HCT116 (cell line): ENCODE measurements at regions not wholly inside any gene's neighbourhood (a gene's known extent, or its start where the extent isn't known, plus 50 kb on each side); places are given as distances from the start of the nearest gene placed in this dataset.

ENCODE experiments used
- ATAC-seq: fragments of 200-7000 bp; cut with Tn5 transposase; 2 replicates; pipeline ENCODE4 v1.9.1; 2020; ENCODE audit warnings: mild to moderate bottlenecking, moderate library complexity
- BruUV-seq: library from RNA; stranded (reverse); fragments of 400-500 nt; replicated peaks from 2 replicates; lab custom pipeline; 2021; lab: Mats Ljungman, UMichigan
- CTCF ChIA-PET: fragments of 300-600 bp; sonication (Branson Sonifier 250); formaldehyde crosslinking; loops from one replicate; lab custom pipeline; 2021; ENCODE audit warnings: antibody characterized with exemption; lab: Charles Lee
- POLR2A ChIA-PET: fragments of 300-600, 350-600 bp; sonication (Branson Sonifier 250); formaldehyde crosslinking; loops from one replicate; lab custom pipeline; 2021; ENCODE audit warnings: antibody characterized with exemption; lab: Charles Lee
- RAD21 ChIA-PET, 2 experiments: fragments of 300-600 bp; sonication (Branson Sonifier 250); formaldehyde crosslinking; loops; one replicate each; lab custom pipeline; 2023; ENCODE audit warnings: low total read pairs in 2 of 2; ENCODE audit not compliant: uncharacterized antibody in 2 of 2, unreplicated experiment in 2 of 2, low non-redundant PET in 1 of 2; lab: Charles Lee
- DNase-seq: peaks from one replicate; pipeline ENCODE4 v3.0.0-alpha.2; 2010; ENCODE audit warnings: low read depth, low spot score
- H2AFZ ChIP-seq: fragments of 200-600 bp; shearing (Covaris generic), sonication (generic); 2 replicates; pipeline ENCODE4 v1.6.1; 2017; ENCODE audit warnings: low read depth, mixed run types, mixed read lengths, antibody characterized with exemption, low read length; ENCODE audit not compliant: poor library complexity, severe bottlenecking
- H3K27ac ChIP-seq: 2 replicates; pipeline ENCODE4 v1.5.1; 2012; ENCODE audit warnings: low read depth, low read length
- H3K27me3 ChIP-seq: fragments of 200-600 bp; sonication (generic); 2 replicates; pipeline ENCODE4 v1.6.1; 2016; ENCODE audit warnings: mixed run types, low read length, mixed read lengths; ENCODE audit not compliant: insufficient read depth
- H3K36me3 ChIP-seq, 2 experiments: fragments of 200-500 bp in 1 of 2; fragments of 200-600 bp in 1 of 2; sonication (Bioruptor generic) in 1 of 2; sonication (generic) in 1 of 2; 2 replicates each; pipeline versions ENCODE4 v1.5.1 to v1.6.1; 2014 to 2016; ENCODE audit warnings: low read length in 2 of 2, inconsistent platforms in 1 of 2, mixed read lengths in 1 of 2, mixed run types in 1 of 2; ENCODE audit not compliant: insufficient read depth in 2 of 2, control insufficient read depth in 1 of 2
- H3K4me1 ChIP-seq, 2 experiments: fragments of 200-600 bp in 1 of 2; sonication (generic) in 1 of 2; 2 replicates each; pipeline versions ENCODE4 v1.5.1 to v1.6.1; 2012 to 2017; ENCODE audit warnings: low read length in 2 of 2, inconsistent platforms in 1 of 2, mild to moderate bottlenecking in 1 of 2, mixed read lengths in 1 of 2, mixed run types in 1 of 2, moderate library complexity in 1 of 2; ENCODE audit not compliant: insufficient read depth in 2 of 2, control insufficient read depth in 1 of 2
- H3K4me2 ChIP-seq: fragments of 200-600 bp; sonication (generic); 2 replicates; pipeline ENCODE4 v1.6.1; 2017; ENCODE audit warnings: mixed run types, low read length, mixed read lengths
- H3K4me3 ChIP-seq, 2 experiments: fragments of 200-600 bp in 1 of 2; sonication (generic) in 1 of 2; replicated peaks in 1 of 2; 2 replicates each; pipeline ENCODE4 v1.5.1; 2011 to 2016; ENCODE audit warnings: low read length in 2 of 2, control low read depth in 1 of 2, low read depth in 1 of 2, mild to moderate bottlenecking in 1 of 2, mixed read lengths in 1 of 2, mixed run types in 1 of 2
- H3K79me2 ChIP-seq: fragments of 200-600 bp; sonication (generic); 2 replicates; pipeline ENCODE4 v1.6.1; 2017; ENCODE audit warnings: mild to moderate bottlenecking, mixed run types, low read length, moderate library complexity, mixed read lengths; ENCODE audit not compliant: insufficient read depth
- H3K9ac ChIP-seq: fragments of 200-600 bp; sonication (generic); 2 replicates; pipeline ENCODE4 v1.6.1; 2016; ENCODE audit warnings: low read length, mixed read lengths
- H3K9me2 ChIP-seq: fragments of 200-600 bp; sonication (generic), shearing (Covaris generic); 2 replicates; pipeline ENCODE4 v1.6.1; 2017; ENCODE audit warnings: mixed run types, mild to moderate bottlenecking, moderate library complexity; ENCODE audit not compliant: insufficient read depth
- H3K9me3 ChIP-seq, 2 experiments: fragments of 200-500 bp in 1 of 2; fragments of 200-600 bp in 1 of 2; sonication (Bioruptor generic) in 1 of 2; sonication (generic) in 1 of 2; 2 replicates each; pipeline ENCODE4 v1.6.1; 2014 to 2017; ENCODE audit warnings: low read length in 2 of 2, mixed read lengths in 2 of 2, inconsistent platforms in 1 of 2, low read depth in 1 of 2, mild to moderate bottlenecking in 1 of 2, mixed run types in 1 of 2, moderate library complexity in 1 of 2; ENCODE audit not compliant: control insufficient read depth in 1 of 2, insufficient read depth in 1 of 2
- H4K20me1 ChIP-seq: fragments of 200-600 bp; sonication (generic), shearing (Covaris generic); 2 replicates; pipeline ENCODE4 v1.6.1; 2017; ENCODE audit warnings: mixed run types, mild to moderate bottlenecking, moderate library complexity; ENCODE audit not compliant: insufficient read depth
- ATF3 ChIP-seq: IDR thresholded peaks from 2 replicates; pipeline ENCODE4 v1.6.1; 2012
- CBX3 ChIP-seq: IDR thresholded peaks from 2 replicates; pipeline ENCODE4 v1.6.1; 2012; ENCODE audit warnings: low read depth
- EGR1 ChIP-seq: IDR thresholded peaks from 2 replicates; pipeline ENCODE4 v1.6.1; 2012; ENCODE audit warnings: low read depth
- ELF1 ChIP-seq: IDR thresholded peaks from 2 replicates; pipeline ENCODE4 v1.6.1; 2012; ENCODE audit warnings: low read depth, borderline replicate concordance
- EZH2 ChIP-seq: fragments of 200-600 bp; sonication (generic); IDR thresholded peaks from 2 replicates; pipeline ENCODE4 v1.6.1; 2017; ENCODE audit warnings: antibody characterized with exemption, mixed run types
- JUND ChIP-seq: IDR thresholded peaks from 2 replicates; pipeline ENCODE4 v1.6.1; 2012
- MAX ChIP-seq: IDR thresholded peaks from 2 replicates; pipeline ENCODE4 v1.6.1; 2012
- POLR2A ChIP-seq: IDR thresholded peaks from 2 replicates; pipeline ENCODE4 v1.7.0; 2011; ENCODE audit warnings: borderline replicate concordance; ENCODE audit not compliant: insufficient read depth, insufficient read length; ENCODE audit errors: extremely low read depth
- POLR2AphosphoS5 ChIP-seq: IDR thresholded peaks from 2 replicates; pipeline ENCODE4 v1.6.1; 2011; ENCODE audit warnings: mild to moderate bottlenecking, low read depth, low read length, moderate library complexity
- RAD21 ChIP-seq: IDR thresholded peaks from 2 replicates; pipeline ENCODE4 v1.6.1; 2012; ENCODE audit warnings: low read depth, mild to moderate bottlenecking
- REST ChIP-seq: IDR thresholded peaks from 2 replicates; pipeline ENCODE4 v1.6.1; 2012; ENCODE audit warnings: low read depth
- SIN3A ChIP-seq: IDR thresholded peaks from 2 replicates; pipeline ENCODE4 v1.6.1; 2012; ENCODE audit warnings: low read depth
- SP1 ChIP-seq: IDR thresholded peaks from 2 replicates; pipeline ENCODE4 v1.6.1; 2012; ENCODE audit warnings: low read depth
- SRF ChIP-seq: IDR thresholded peaks from 2 replicates; pipeline ENCODE4 v1.6.1; 2012; ENCODE audit warnings: low read depth
- TCF7L2 ChIP-seq: IDR thresholded peaks from 2 replicates; pipeline ENCODE4 v1.7.0; 2011; ENCODE audit warnings: borderline replicate concordance, inconsistent platforms; ENCODE audit not compliant: insufficient read depth, insufficient read length; ENCODE audit errors: extremely low read depth
- YY1 ChIP-seq: IDR thresholded peaks from 2 replicates; pipeline ENCODE4 v1.6.1; 2011; ENCODE audit warnings: low read length, low read depth, moderate library complexity, mild to moderate bottlenecking; ENCODE audit not compliant: insufficient replicate concordance; ENCODE audit errors: extremely low read depth
- ZBTB33 ChIP-seq: IDR thresholded peaks from 2 replicates; pipeline ENCODE4 v1.6.1; 2011; ENCODE audit warnings: mild to moderate bottlenecking, low read length, moderate library complexity; ENCODE audit not compliant: insufficient replicate concordance; ENCODE audit errors: extremely low read depth
- ZNF274 ChIP-seq: fragments of 200-500 bp; sonication (Bioruptor generic); IDR thresholded peaks from 2 replicates; pipeline ENCODE4 v1.6.1; 2014; ENCODE audit warnings: mild to moderate bottlenecking, low read depth, low read length, inconsistent platforms
- intact Hi-C: fragments of 100-400 bp; cut with micrococcal nuclease; formaldehyde crosslinking; loops from 2 replicates; pipeline ENCODE4 v1.10.0; 2022

GRCh38 chr5:61822584-61822983, 483.4 kb upstream of the KIF2A start:
- Histone ChIP-seq H3K27ac (no peak overlapping the region), H3K9ac (no peak overlapping the region), H3K79me2 (no peaks in the 10 kb centered on the region), H3K4me1 (no peaks in the 10 kb centered on the region), H3K4me3 (no peak overlapping the region), H4K20me1 (no peaks in the 10 kb centered on the region), H2AFZ (no peak overlapping the region), H3K9me2 (no peaks in the 10 kb centered on the region), H3K4me2 (no peak overlapping the region), H3K36me3 (no peaks in the 10 kb centered on the region), H3K27me3 (peaks cover 35% of the 10 kb centered on the region), H3K9me3 (no peaks in the 10 kb centered on the region)
- intact Hi-C loops, result no loop called here
- no peak for DNase-seq
- ChIA-PET CTCF (interaction anchor here (1.1 kb wide), 1 partner anchor 1204 kb away, joined by 3 read pairs; no protein-coding TSS in a partner anchor), POLR2A (no interaction called here), RAD21 (no interaction called here)
- TF ChIP-seq POLR2A (no peak), MAX (no peak), YY1 (no peak), RAD21 (no peak), EGR1 (no peak), TCF7L2 (no peak), SP1 (no peak), ZNF274 (no peak), ZBTB33 (no peak), SRF (no peak), EZH2 (no peak), ELF1 (no peak), REST (no peak), SIN3A (no peak), ATF3 (no peak), POLR2AphosphoS5 (no peak), CBX3 (no peak), JUND (no peak)
- no TSS peak for BruUV-seq
- no peak for ATAC-seq
